H1 (cell line): ENCODE measurements at regions not wholly inside any gene's neighbourhood (a gene's known extent, or its start where the extent isn't known, plus 50 kb on each side); places are given as distances from the start of the nearest gene placed in this dataset.

Experiments
- EP300 ChIP-seq, 2 experiments: IDR thresholded peaks; 1 replicate in 1 of 2; 2 replicates in 1 of 2; pipeline ENCODE4 v1.6.1; 2011 to 2012; ENCODE audit warnings: low read depth in 2 of 2, low read length in 2 of 2, mild to moderate bottlenecking in 2 of 2, borderline replicate concordance in 1 of 2, inconsistent platforms in 1 of 2, moderate library complexity in 1 of 2
- NANOG ChIP-seq: IDR thresholded peaks from 2 replicates; pipeline ENCODE4 v1.6.1; 2011; ENCODE audit warnings: low read length, low read depth, mild to moderate bottlenecking, inconsistent platforms; ENCODE audit not compliant: insufficient read depth, poor library complexity, severe bottlenecking
- RBBP5 ChIP-seq: IDR thresholded peaks from 2 replicates; pipeline ENCODE4 v1.7.1; 2012; ENCODE audit warnings: low read depth, mild to moderate bottlenecking, inconsistent platforms, low read length, moderate library complexity, borderline replicate concordance

DNA sequence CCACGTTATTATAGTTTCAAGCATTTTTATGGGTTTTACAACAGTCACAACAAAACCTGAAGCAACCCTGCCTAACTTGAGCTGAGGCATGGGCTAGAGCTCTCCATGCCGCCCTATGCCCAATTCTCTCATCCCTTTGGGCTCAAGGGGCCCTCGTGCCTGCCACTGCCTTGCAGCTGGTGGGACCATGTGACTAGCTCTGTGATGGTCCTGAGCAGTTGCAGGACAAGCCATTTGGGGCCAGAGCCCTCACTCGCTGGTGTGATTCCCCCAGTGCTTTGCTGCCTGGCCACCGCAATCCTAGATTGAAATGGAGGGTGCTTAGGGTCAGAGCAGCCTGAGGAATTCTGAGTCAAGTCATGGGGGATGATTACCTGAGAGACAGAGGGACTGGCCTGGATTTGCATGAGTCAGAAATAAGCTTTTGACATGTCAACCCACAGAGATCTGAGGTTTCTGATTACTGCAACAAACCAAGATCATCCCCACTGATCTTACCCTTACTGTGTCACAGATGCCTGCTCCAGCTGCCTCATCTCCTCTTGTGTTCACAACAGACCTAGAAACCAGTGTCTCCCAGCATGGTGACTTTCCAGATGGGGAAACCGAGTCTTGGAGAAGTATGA lies 323.7 kb downstream of the BRD1 start (continued):
- no peak for TF ChIP-seq NANOG
- TF ChIP-seq EP300 (IDR thresholded peaks at IDR 0.05; ENCODE audit: borderline replicate concordance in 1 of 2, low read depth in 2 of 2, low read length in 2 of 2), result no peak
- no peak for TF ChIP-seq RBBP5
